HG02970 (cell line): ENCODE measurements at regions not wholly inside any gene's neighbourhood (a gene's known extent, or its start where the extent isn't known, plus 50 kb on each side); places are given as distances from the start of the nearest gene placed in this dataset.

Source experiments
- ATAC-seq: cut with Tn5 transposase; IDR thresholded peaks from one replicate; pipeline ENCODE4 v1.9.1; 2021; ENCODE audit warnings: mild to moderate bottlenecking, moderate library complexity, moderate number of reproducible peaks; ENCODE audit not compliant: unreplicated experiment, low FRiP score

DNA sequence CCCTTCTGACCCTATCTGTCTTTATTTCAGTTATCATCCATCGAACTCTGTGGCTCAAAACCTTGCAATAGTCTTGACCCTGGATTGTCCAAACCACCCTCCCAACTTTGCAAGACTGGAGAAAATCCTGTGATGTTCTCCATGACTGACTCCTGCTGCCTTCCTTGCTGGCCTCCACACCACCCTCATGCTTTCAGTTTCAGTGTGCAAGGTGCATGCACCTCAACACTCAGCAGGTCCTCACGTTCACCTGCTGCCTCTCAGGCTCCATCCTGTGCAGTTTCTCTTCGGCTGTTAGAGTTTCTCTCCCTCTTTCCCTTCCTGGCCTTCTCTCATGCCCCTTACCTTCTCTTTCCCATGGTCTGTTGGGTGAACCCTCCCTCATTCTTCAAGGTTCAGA lies 59.4 kb upstream of the ASIC2 start:
- ATAC-seq = no peak

DNA sequence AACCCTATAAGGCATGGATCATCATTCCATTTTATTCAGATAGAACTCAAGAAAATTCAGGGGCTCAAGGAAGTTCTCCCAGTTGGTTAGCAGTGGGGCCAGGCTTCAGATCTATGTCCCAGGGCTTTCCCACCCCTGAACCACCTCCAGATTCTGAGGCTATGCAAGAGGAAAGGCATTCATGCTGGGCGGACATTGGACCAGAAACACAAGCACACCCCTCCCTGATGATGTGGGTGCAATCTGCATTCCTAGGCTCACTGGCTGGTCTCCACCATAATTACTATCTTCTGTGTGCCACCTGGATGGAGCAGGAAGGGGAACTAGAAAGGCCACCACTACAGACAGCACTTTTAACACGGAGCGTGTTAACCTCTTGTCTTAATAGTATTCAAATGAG lies 63.2 kb upstream of the ASIC2 start:
- ATAC-seq = no peak

- no peak for ATAC-seq
Measured at GRCh38 chr17:33363475-33363874, 70.4 kb upstream of the ASIC2 start.

- ATAC-seq = no peak
Measured at GRCh38 chr17:33366960-33367359, 73.9 kb upstream of the ASIC2 start.

DNA sequence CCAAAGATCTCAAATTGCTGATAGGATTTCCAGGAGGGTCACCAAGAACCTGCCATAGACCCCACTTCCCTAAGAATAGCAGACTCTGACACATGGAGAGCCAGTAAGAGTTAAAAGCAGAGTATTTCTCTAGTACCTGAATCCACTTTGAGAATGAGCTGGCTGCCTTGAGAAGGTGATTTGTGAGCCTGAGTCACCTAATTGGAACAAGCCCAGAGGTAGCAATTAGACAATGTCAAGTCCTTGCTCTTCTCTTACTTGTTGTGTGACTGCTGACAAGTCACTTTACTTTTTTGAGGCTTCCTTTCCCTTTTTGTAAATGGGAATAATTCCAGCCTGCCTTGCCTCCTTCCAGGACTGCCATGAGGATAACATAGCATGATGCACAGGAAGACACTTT lies 76.1 kb upstream of the ASIC2 start:
- no peak for ATAC-seq

- ATAC-seq = no peak
Measured at GRCh38 chr17:33369876-33370275, 76.8 kb upstream of the ASIC2 start.

- ATAC-seq = no peak
Measured at GRCh38 chr17:33370401-33370800, 77.3 kb upstream of the ASIC2 start.

GRCh38 chr17:33371377-33371776 lies 78.3 kb upstream of the ASIC2 start:
- ATAC-seq = no peak

GRCh38 chr17:33373273-33373672 lies 80.2 kb upstream of the ASIC2 start:
- no peak for ATAC-seq

- ATAC-seq = no peak
Measured at GRCh38 chr17:33375103-33375502, 82.0 kb upstream of the ASIC2 start.

- ATAC-seq = no peak
Measured at GRCh38 chr17:33375783-33376182, 82.7 kb upstream of the ASIC2 start.

DNA sequence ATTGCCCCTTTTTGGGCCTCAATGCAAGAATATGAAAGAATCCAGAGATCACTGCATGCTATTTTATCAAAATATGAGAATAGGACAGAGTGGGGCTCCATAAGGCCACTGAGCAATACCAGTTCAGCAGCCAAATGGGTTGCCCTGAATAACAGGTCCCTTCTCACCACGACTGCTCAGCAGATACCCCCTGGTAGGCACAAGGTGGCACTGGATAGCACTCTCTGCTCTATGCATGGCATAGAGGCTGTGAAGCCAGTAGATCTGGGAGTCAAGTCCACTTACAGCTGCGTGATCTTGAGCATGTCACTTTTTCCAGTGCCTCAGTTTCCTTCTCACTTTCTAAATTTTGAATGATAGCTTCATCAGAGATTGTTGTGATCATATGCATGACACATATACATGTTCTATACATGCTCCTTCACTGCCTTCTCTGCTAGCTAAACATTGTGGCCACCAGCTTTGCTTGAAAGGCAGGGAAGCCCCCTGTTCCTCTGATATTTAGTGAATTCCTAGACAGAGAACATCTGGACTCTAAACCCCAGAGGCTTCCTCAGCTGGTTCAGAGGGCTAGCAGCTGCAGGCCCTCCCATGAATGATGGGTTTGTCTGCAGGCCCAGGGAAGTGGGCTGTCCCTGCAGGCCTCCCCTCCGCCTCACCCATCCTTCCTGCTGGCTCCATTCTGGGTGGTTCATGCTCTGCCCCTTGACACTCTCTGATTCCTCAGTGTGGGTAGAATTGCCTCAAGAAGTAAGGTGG lies 84.9 kb upstream of the ASIC2 start:
- no peak for ATAC-seq

- no peak for ATAC-seq
Measured at GRCh38 chr17:33381201-33381600, 88.1 kb upstream of the ASIC2 start.

DNA sequence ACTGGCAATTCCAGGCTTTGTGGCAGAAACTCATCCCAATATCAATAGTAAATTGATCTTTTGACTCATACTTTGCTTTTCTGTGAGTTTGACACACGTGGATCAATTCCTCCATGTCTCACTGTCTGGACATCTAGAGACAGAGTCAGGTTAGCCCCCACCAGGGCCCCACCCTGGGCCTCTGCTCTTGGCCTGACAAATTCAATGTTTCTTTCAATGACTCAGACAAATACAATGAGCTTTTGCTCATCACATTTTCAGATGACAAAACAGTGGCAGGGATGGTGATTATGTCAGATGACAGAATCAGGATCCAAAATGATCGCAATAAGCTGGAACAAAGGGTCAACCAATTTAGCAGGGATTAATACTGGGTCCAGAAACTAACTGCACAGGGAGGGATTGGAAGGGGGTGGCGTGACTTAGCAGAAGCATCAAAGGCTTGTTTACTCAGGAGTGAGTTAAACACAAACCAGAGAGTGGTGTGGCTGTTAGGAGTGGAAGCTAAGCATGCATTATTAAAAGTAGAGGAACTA lies 90.5 kb upstream of the ASIC2 start:
- ATAC-seq = no peak

DNA sequence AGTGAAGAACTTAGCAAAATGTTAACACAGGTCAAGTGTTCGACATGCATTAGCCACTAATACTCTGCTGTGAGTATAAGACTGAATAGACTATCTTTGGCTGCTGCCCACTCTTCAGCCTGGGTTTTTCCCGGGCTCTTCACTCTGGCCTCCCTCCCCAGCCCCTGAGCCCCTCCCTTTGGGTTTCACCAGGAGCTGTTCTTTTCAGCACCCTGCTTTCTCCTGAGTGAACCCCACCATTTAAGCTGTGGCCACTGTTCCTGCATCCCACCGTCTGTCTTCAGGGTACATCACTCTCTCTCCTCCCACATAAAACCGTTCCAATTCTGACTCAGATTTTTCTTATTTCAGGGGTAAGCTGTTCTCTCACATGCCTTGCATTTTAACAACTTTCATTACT lies 92.0 kb upstream of the ASIC2 start:
- no peak for ATAC-seq

DNA sequence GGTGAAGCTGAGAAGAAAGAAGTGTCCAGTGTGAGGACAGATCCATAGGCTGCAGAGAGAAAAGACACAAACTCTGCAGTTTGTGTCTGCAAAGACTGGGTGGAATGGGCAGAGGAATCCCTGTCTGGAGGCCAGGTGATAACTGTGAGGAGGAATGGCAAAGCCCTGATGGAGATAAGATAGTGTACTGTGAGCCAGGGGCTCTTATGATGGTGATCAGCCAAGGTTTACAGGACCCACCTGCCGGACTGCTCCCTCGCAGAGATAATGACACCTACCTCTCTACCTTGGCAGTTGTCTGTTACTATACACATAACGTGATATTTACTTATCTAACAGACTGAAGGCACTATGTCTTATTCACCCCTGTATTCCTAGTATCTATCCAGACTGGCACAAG lies 92.6 kb upstream of the ASIC2 start:
- no peak for ATAC-seq

- ATAC-seq = no peak
Measured at GRCh38 chr17:33387406-33387805, 94.3 kb upstream of the ASIC2 start.

GRCh38 chr17:33389504-33390135 lies 96.5 kb upstream of the ASIC2 start:
- no peak for ATAC-seq

DNA sequence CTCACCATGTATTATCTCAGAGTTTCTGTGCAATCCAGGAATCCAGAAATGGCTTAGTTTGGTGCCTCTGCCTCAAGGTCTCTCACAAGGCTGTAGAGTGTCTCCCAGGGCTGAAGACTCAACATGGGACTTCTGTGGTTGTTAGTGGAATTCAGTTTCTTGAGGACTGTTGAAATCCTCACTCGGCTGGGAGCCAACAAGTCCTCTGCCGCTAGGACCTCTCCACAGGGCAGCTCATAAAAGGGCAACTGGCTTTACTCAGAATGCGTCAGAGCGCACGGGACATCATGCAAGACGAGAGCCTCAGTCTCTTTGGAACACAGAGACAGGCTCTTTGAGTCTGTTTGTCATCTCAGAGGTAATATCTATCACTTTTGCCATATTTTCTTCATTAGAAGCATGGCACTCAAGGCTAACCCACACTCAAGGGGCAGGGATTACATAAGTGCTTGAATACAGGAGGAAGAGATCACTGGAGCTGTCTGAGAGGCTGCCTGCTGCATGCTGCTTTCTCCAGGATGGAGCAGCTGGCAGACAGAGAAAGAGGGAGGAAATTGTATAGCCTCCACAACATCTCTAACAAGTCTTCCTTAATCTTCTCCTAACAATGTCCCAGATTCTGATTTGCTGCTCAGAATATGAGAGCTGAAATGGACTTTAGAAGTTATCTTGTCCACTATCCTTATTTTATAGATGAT lies 97.5 kb upstream of the ASIC2 start:
- ATAC-seq = no peak

GRCh38 chr17:33396818-33397217 lies 103.7 kb upstream of the ASIC2 start:
- no peak for ATAC-seq

- no peak for ATAC-seq
Measured at GRCh38 chr17:33398386-33398785, 105.3 kb upstream of the ASIC2 start.
